HepG2 (cell line): ENCODE measurements at regions not wholly inside any gene's neighbourhood (a gene's known extent, or its start where the extent isn't known, plus 50 kb on each side); places are given as distances from the start of the nearest gene placed in this dataset.

ENCODE experiments used
- ATAC-seq: fragments of 200-7000 bp; cut with Tn5 transposase; 3 replicates; pipeline ENCODE4 v1.9.1; 2020; ENCODE audit warnings: mild to moderate bottlenecking, moderate library complexity
- BruUV-seq: library from RNA; stranded (reverse); fragments of 400-500 nt; replicated peaks from 2 replicates; lab custom pipeline; 2021; lab: Mats Ljungman, UMichigan
- CTCF ChIA-PET: fragments of 300-600 bp; formaldehyde crosslinking; extraction: SDS; loops from one replicate; lab custom pipeline; 2021; ENCODE audit warnings: low total read pairs, inconsistent platforms, low intra/inter-chr PET ratio; lab: Yijun Ruan, JAX
- POLR2A ChIA-PET: fragments of 350-600 bp; sonication (Branson Sonifier 250); formaldehyde crosslinking; loops from one replicate; lab custom pipeline; 2020; ENCODE audit warnings: antibody characterized with exemption, inconsistent platforms; lab: Yijun Ruan, JAX
- DNase-seq: peaks from one replicate; pipeline ENCODE4 v3.0.0-alpha.2; 2015; ENCODE audit warnings: low spot score
- FAIRE-seq: peaks from 3 replicates; lab custom pipeline; 2011; peaks lifted over from hg19 to GRCh38; lab: Jason Lieb, UNC
- H2AFZ ChIP-seq: one replicate; pipeline ENCODE4 v1.6.1; 2011; ENCODE audit warnings: low read length, inconsistent platforms
- H3K27ac ChIP-seq: fragments of 300-600 bp; 3 replicates; pipeline ENCODE4 v1.8.0; 2011; ENCODE audit warnings: mixed run types, mild to moderate bottlenecking, mixed read lengths, low read length, inconsistent platforms; ENCODE audit not compliant: insufficient read depth; ENCODE audit errors: extremely low read length
- H3K27me3 ChIP-seq, 2 experiments: fragments of 200-600 bp in 1 of 2; 2 replicates in 1 of 2; 3 replicates in 1 of 2; pipeline versions ENCODE4 v1.6.0 to v1.8.0; 2011; ENCODE audit warnings: low read length in 2 of 2, mild to moderate bottlenecking in 2 of 2, moderate library complexity in 2 of 2, inconsistent platforms in 1 of 2; ENCODE audit not compliant: insufficient read depth in 2 of 2, control insufficient read depth in 1 of 2
- H3K36me3 ChIP-seq, 2 experiments: fragments of 200-600 bp in 1 of 2; replicated peaks in 1 of 2; 2 replicates in 1 of 2; 3 replicates in 1 of 2; pipeline versions ENCODE4 v1.5.1 to v1.8.0; 2011; ENCODE audit warnings: low read length in 2 of 2, inconsistent platforms in 1 of 2; ENCODE audit not compliant: insufficient read depth in 2 of 2, control insufficient read depth in 1 of 2
- H3K4me1 ChIP-seq: 2 replicates; pipeline ENCODE4 v1.5.1; 2012; ENCODE audit warnings: low read length, inconsistent platforms; ENCODE audit not compliant: insufficient read depth
- H3K4me2 ChIP-seq: 2 replicates; pipeline ENCODE4 v1.6.0; 2011; ENCODE audit warnings: low read depth, low read length, inconsistent platforms
- H3K4me3 ChIP-seq, 3 experiments: fragments of 200-600 bp in 1 of 3; sonication (generic), shearing (Covaris generic) in 1 of 3; replicated peaks in 1 of 3; 2 replicates each; pipeline ENCODE4 v1.5.1; 2011 to 2016; ENCODE audit warnings: low read length in 3 of 3, inconsistent platforms in 2 of 3, low read depth in 2 of 3, mild to moderate bottlenecking in 2 of 3, control low read depth in 1 of 3, mixed read lengths in 1 of 3; ENCODE audit not compliant: insufficient read depth in 1 of 3
- H3K79me2 ChIP-seq: one replicate; pipeline ENCODE4 v1.6.1; 2011; ENCODE audit warnings: low read length, inconsistent platforms; ENCODE audit not compliant: insufficient read depth
- H3K9ac ChIP-seq: 2 replicates; pipeline ENCODE4 v1.6.0; 2011; ENCODE audit warnings: mild to moderate bottlenecking, low read depth, low read length, inconsistent platforms; ENCODE audit not compliant: insufficient read depth
- H3K9me3 ChIP-seq: 2 replicates; pipeline ENCODE4 v1.5.1; 2012; ENCODE audit warnings: mild to moderate bottlenecking, low read length
- H4K20me1 ChIP-seq: 2 replicates; pipeline ENCODE4 v1.6.0; 2011; ENCODE audit warnings: inconsistent platforms, mild to moderate bottlenecking, low read length, moderate library complexity; ENCODE audit not compliant: insufficient read depth
- GTF3A ChIP-seq: sonication (generic); formaldehyde crosslinking; conservative IDR thresholded peaks from 2 replicates; pipeline ENCODE4 v1.4.0; 2020; ENCODE audit warnings: mild to moderate bottlenecking, missing genetic modification reagents
- ISL2 ChIP-seq: sonication (generic); formaldehyde crosslinking; IDR thresholded peaks from 2 replicates; pipeline ENCODE4 v1.5.0; 2020; ENCODE audit warnings: missing genetic modification reagents
- JARID2 ChIP-seq: sonication (generic); formaldehyde crosslinking; IDR thresholded peaks from 2 replicates; pipeline ENCODE4 v1.8.1; 2023; ENCODE audit warnings: missing genetic modification reagents, inconsistent platforms; ENCODE audit not compliant: insufficient replicate concordance
- NFKB2 ChIP-seq: sonication (generic); formaldehyde crosslinking; IDR thresholded peaks from 2 replicates; pipeline ENCODE4 v1.4.0; 2020; ENCODE audit warnings: missing genetic modification reagents, borderline replicate concordance
- NFRKB ChIP-seq: fragments of 450-650 bp; IDR thresholded peaks from 2 replicates; pipeline ENCODE4 v1.6.1; 2017
- PCBP2 ChIP-seq: fragments of 200-400 bp; formaldehyde crosslinking; optimal IDR thresholded peaks from 2 replicates; pipeline ENCODE3; 2018; ENCODE audit warnings: low read length, low read depth; ENCODE audit not compliant: poor library complexity, severe bottlenecking
- SATB2 ChIP-seq: sonication (generic); formaldehyde crosslinking; IDR thresholded peaks from 2 replicates; pipeline ENCODE4 v1.5.0; 2020; ENCODE audit warnings: missing genetic modification reagents
- SNAI1 ChIP-seq: sonication (generic); formaldehyde crosslinking; IDR thresholded peaks from 2 replicates; pipeline ENCODE4 v1.5.0; 2020; ENCODE audit warnings: mild to moderate bottlenecking, missing genetic modification reagents, borderline replicate concordance
- SRSF9 ChIP-seq: fragments of 200-400 bp; formaldehyde crosslinking; IDR thresholded peaks from 2 replicates; pipeline ENCODE4 v1.6.1; 2018; ENCODE audit warnings: borderline replicate concordance, mild to moderate bottlenecking, low read depth, low read length; ENCODE audit not compliant: insufficient read depth, poor library complexity, severe bottlenecking
- ZFP36L2 ChIP-seq: sonication (generic); formaldehyde crosslinking; IDR thresholded peaks from 2 replicates; pipeline ENCODE4 v1.4.0; 2020; ENCODE audit warnings: missing genetic modification reagents
- ZNF367 ChIP-seq: sonication (generic); formaldehyde crosslinking; IDR thresholded peaks from 2 replicates; pipeline ENCODE4 v1.4.0; 2020; ENCODE audit warnings: missing genetic modification reagents, borderline replicate concordance
- ZNF549 ChIP-seq: sonication (generic); formaldehyde crosslinking; IDR thresholded peaks from 2 replicates; pipeline ENCODE4 v1.5.0; 2020; ENCODE audit warnings: missing genetic modification reagents
- ZNF670 ChIP-seq: sonication (generic); formaldehyde crosslinking; IDR thresholded peaks from 2 replicates; pipeline ENCODE4 v1.8.0; 2022; ENCODE audit warnings: mild to moderate bottlenecking, missing genetic modification reagents, borderline replicate concordance
- ZNF816 ChIP-seq: sonication (generic); formaldehyde crosslinking; IDR thresholded peaks from 2 replicates; pipeline ENCODE4 v1.8.0; 2022; ENCODE audit warnings: missing genetic modification reagents, mild to moderate bottlenecking, borderline replicate concordance
- ZSCAN29 ChIP-seq: sonication (generic); formaldehyde crosslinking; conservative IDR thresholded peaks from 2 replicates; pipeline ENCODE4 v1.4.0; 2020; ENCODE audit warnings: mild to moderate bottlenecking, missing genetic modification reagents
- ZZZ3 ChIP-seq: sonication (generic); formaldehyde crosslinking; IDR thresholded peaks from 2 replicates; pipeline ENCODE4 v1.4.0; 2020; ENCODE audit warnings: missing genetic modification reagents, mild to moderate bottlenecking, borderline replicate concordance
- WGBS: methylation state at CpG from one replicate; pipeline ENCODE4 v1.1.6; 2017; ENCODE audit warnings: low lambda C conversion rate; 5-methylcytosine and 5-hydroxymethylcytosine counted together
- in situ Hi-C: cut with HindIII; loops from 2 replicates; pipeline ENCODE4 v1.10.0; 2017; ENCODE audit warnings: low pct_unique_long_range_greater_than_20kb; ENCODE audit not compliant: extremely low pct_ligation_motif_present
- intact Hi-C: fragments of 100-400 bp; cut with micrococcal nuclease; formaldehyde crosslinking; loops from one replicate; pipeline ENCODE4 v1.10.0; 2022; ENCODE audit not compliant: unreplicated experiment
- TF ChIP-seq, protein P1 (sequence below): sonication (generic); formaldehyde crosslinking; IDR thresholded peaks from 2 replicates; pipeline ENCODE4 v1.5.0; 2020; ENCODE audit warnings: mild to moderate bottlenecking, missing genetic modification reagents

DNA sequence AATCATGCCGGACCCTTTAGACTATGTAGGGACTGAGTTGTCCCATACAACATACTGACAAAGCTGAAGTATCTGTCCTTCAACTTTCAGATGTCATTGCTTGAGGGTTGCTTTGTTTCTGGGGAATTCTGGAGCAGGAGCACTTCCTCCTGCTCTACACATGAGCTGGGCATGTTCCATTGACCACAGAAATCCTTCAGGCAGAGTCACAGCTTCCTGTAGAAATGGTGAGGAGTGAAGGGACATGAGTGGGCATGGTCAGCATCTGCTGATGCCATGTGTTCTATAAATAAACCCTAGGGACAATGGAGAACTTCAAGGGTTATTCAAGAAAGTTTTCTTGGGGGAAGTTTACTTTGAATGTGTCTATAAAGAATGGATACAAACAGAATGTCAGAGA is 296.6 kb upstream of the FBXL7 start (continued):
- TF ChIP-seq ZNF670, result no peak
- no peak for TF ChIP-seq ZNF549
- no peak for TF ChIP-seq ZZZ3 (CRISPR knock-in tag)
- no peak for TF ChIP-seq SRSF9
- no peak for TF ChIP-seq NFRKB
- no peak for TF ChIP-seq ZFP36L2 (CRISPR knock-in tag)
- no peak for TF ChIP-seq NFKB2 (CRISPR knock-in tag)
- no peak for TF ChIP-seq SNAI1 (CRISPR knock-in tag)
- TF ChIP-seq PCBP2, result no peak
- TF ChIP-seq ZNF816 (CRISPR knock-in tag), result no peak

DNA sequence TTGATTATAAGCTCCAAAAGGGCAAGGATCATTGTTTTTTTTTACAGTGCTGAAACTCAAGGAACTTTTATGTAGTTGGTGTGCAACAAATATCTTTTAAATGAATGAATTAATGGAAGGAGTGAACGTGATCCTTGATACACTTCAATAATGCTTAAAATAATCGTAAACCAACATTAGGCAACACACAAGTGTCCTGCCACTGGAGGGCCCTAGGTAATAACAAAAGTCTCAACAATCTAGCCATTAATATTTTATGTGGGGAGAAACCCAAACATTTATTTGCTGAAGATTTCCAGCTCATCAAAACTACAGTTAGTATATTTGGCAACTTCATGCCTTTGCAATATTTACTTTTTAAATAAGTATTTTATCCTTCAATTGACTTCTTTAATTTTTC is 309.0 kb upstream of the FBXL7 start:
- ATAC-seq (no peak), DNase-seq (no peak), FAIRE-seq (no peak)
- Histone ChIP-seq H3K79me2 (no peaks in the 10 kb centered on the region), H4K20me1 (no peaks in the 10 kb centered on the region), H3K4me1 (no peaks in the 10 kb centered on the region), H3K9me3 (no peaks in the 10 kb centered on the region), H3K36me3 (no peaks in the 10 kb centered on the region), H3K4me3 (no peak overlapping the region), H2AFZ (no peak overlapping the region), H3K4me2 (no peak overlapping the region), H3K27me3 (no peaks in the 10 kb centered on the region), H3K9ac (no peak overlapping the region), H3K27ac (no peak overlapping the region)
- intact Hi-C loops (no loop called here), in situ Hi-C loops (no loop called here)
- 2% methylated on average over 2 of the region's 2 CpGs for WGBS
- POLR2A ChIA-PET, result no interaction called here
- no peak for TF ChIP-seq ZNF816 (CRISPR knock-in tag)
- no peak for TF ChIP-seq ISL2
- TF ChIP-seq ZSCAN29 (CRISPR knock-in tag), result no peak
- no peak for TF ChIP-seq SATB2
- TF ChIP-seq ZNF367 (CRISPR knock-in tag), result no peak
- TF ChIP-seq JARID2 (CRISPR knock-in tag), result no peak
- TF ChIP-seq, protein P1, sequence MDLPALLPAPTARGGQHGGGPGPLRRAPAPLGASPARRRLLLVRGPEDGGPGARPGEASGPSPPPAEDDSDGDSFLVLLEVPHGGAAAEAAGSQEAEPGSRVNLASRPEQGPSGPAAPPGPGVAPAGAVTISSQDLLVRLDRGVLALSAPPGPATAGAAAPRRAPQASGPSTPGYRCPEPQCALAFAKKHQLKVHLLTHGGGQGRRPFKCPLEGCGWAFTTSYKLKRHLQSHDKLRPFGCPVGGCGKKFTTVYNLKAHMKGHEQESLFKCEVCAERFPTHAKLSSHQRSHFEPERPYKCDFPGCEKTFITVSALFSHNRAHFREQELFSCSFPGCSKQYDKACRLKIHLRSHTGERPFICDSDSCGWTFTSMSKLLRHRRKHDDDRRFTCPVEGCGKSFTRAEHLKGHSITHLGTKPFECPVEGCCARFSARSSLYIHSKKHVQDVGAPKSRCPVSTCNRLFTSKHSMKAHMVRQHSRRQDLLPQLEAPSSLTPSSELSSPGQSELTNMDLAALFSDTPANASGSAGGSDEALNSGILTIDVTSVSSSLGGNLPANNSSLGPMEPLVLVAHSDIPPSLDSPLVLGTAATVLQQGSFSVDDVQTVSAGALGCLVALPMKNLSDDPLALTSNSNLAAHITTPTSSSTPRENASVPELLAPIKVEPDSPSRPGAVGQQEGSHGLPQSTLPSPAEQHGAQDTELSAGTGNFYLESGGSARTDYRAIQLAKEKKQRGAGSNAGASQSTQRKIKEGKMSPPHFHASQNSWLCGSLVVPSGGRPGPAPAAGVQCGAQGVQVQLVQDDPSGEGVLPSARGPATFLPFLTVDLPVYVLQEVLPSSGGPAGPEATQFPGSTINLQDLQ (CRISPR knock-in tag), result no peak
- no peak for TF ChIP-seq GTF3A (CRISPR knock-in tag)
- BruUV-seq, result no TSS peak
- CTCF ChIA-PET, result no interaction called here
